ENCODE measurements at regions not wholly inside any gene's neighbourhood (a gene's known extent, or its start where the extent isn't known, plus 50 kb on each side); places are given as distances from the start of the nearest gene placed in this dataset.

- no peak for TF ChIP-seq CTCF (IDR thresholded peaks at IDR 0.05; ENCODE audit: unreplicated experiment)
- peaks cover 19% of the 10 kb centered on the region for H3K27me3 Mint-ChIP-seq (ENCODE audit: low read depth)
- no peak overlapping the region for H3K4me3 Mint-ChIP-seq
- peaks cover 26% of the 10 kb centered on the region for H3K4me1 Mint-ChIP-seq
- peaks cover 3% of the 10 kb centered on the region for H3K36me3 Mint-ChIP-seq
- no peak overlapping the region for H3K27ac Mint-ChIP-seq
- no peak for DNase-seq (ENCODE audit: low spot score in 2 of 2, unreplicated experiment in 2 of 2)
- peaks cover 25% of the 10 kb centered on the region for H3K9me3 Mint-ChIP-seq
Measured at GRCh38 chr16:55252577-55252976, 71.4 kb upstream of the IRX6 start.

- TF ChIP-seq CTCF (IDR thresholded peaks at IDR 0.05; ENCODE audit: unreplicated experiment): no peak
- Mint-ChIP-seq H3K9me3 (peaks cover 25% of the 10 kb centered on the region), H3K4me1 (peaks cover 25% of the 10 kb centered on the region), H3K27ac (no peak overlapping the region), H3K27me3 (ENCODE audit: low read depth) (peaks cover 15% of the 10 kb centered on the region), H3K36me3 (peaks cover 3% of the 10 kb centered on the region), H3K4me3 (no peak overlapping the region)
- no peak for DNase-seq (ENCODE audit: low spot score in 2 of 2, unreplicated experiment in 2 of 2)
Measured at GRCh38 chr16:55253987-55254386, 70.0 kb upstream of the IRX6 start.

GRCh38 chr16:55255733-55256282 is 68.2 kb upstream of the IRX6 start:
- Mint-ChIP-seq H3K4me1 (peaks cover 25% of the 10 kb centered on the region), H3K27me3 (ENCODE audit: low read depth) (peaks cover 6% of the 10 kb centered on the region), H3K9me3 (peaks cover 25% of the 10 kb centered on the region), H3K4me3 (no peak overlapping the region), H3K27ac (peak overlapping the region; percentile 54), H3K36me3 (peaks cover 3% of the 10 kb centered on the region)
- DNase-seq (ENCODE audit: low spot score in 2 of 2, unreplicated experiment in 2 of 2): no peak
- no peak for TF ChIP-seq CTCF (IDR thresholded peaks at IDR 0.05; ENCODE audit: unreplicated experiment)

GRCh38 chr16:55256412-55257016 is 67.5 kb upstream of the IRX6 start:
- no peak overlapping the region for H3K4me3 Mint-ChIP-seq
- peak overlapping the region; percentile 54 for H3K27ac Mint-ChIP-seq
- peaks cover 25% of the 10 kb centered on the region for H3K9me3 Mint-ChIP-seq
- TF ChIP-seq CTCF (IDR thresholded peaks at IDR 0.05; ENCODE audit: unreplicated experiment): no peak
- H3K27me3 Mint-ChIP-seq (ENCODE audit: low read depth): peaks cover under 1% of the 10 kb centered on the region
- H3K4me1 Mint-ChIP-seq: peaks cover 25% of the 10 kb centered on the region
- no peak for DNase-seq (ENCODE audit: low spot score in 2 of 2, unreplicated experiment in 2 of 2)
- peaks cover 3% of the 10 kb centered on the region for H3K36me3 Mint-ChIP-seq

- H3K4me1 Mint-ChIP-seq: peaks cover 28% of the 10 kb centered on the region
- no peak overlapping the region for H3K4me3 Mint-ChIP-seq
- peaks cover 19% of the 10 kb centered on the region for H3K9me3 Mint-ChIP-seq
- DNase-seq (ENCODE audit: low spot score in 2 of 2, unreplicated experiment in 2 of 2): peak; percentile 48 to 86
- peak; percentile 91 for TF ChIP-seq CTCF (IDR thresholded peaks at IDR 0.05; ENCODE audit: unreplicated experiment)
- peaks cover 3% of the 10 kb centered on the region for H3K36me3 Mint-ChIP-seq
- no peak overlapping the region for H3K27ac Mint-ChIP-seq
- H3K27me3 Mint-ChIP-seq (ENCODE audit: low read depth): no peaks in the 10 kb centered on the region
Measured at GRCh38 chr16:55257966-55258613, 65.9 kb upstream of the IRX6 start.
